HG02981 (cell line): ENCODE measurements at regions not wholly inside any gene's neighbourhood (a gene's known extent, or its start where the extent isn't known, plus 50 kb on each side); places are given as distances from the start of the nearest gene placed in this dataset.

Experiments
- ATAC-seq: cut with Tn5 transposase; IDR thresholded peaks from one replicate; pipeline ENCODE4 v1.9.1; 2021; ENCODE audit warnings: mild to moderate bottlenecking, moderate library complexity; ENCODE audit not compliant: unreplicated experiment

- no peak for ATAC-seq
These were observed 678.4 kb downstream of the MED13L start for GRCh38 chr12:115598871-115599811.

DNA sequence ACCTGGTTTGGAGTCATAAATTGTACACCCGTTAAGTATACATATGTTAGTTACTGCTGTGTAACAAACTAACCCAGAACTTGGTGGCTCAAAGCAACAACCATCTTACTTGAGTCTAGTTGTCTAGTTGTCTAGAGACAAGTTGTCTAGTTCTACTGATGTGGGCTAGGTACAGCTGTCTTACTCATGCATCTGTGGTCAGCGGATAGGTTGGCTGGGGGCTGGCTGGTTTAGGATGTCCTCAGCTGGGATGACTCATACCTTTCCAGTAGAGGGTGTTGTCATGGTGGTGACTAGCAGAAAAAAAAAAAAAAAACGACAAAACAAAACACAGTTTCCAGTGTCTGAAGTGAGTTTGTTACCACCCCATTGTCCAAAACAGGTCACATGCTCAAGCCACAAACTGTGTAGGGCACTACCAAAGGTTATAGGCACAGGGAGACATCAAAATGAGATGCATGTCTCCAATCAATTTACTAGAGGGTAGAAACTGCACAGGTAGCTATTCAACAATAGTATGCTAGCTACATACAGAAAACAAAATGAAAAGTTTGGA is 680.3 kb downstream of the MED13L start:
- ATAC-seq, result no peak

GRCh38 chr12:115588131-115588530 is 689.4 kb downstream of the MED13L start:
- no peak for ATAC-seq

DNA sequence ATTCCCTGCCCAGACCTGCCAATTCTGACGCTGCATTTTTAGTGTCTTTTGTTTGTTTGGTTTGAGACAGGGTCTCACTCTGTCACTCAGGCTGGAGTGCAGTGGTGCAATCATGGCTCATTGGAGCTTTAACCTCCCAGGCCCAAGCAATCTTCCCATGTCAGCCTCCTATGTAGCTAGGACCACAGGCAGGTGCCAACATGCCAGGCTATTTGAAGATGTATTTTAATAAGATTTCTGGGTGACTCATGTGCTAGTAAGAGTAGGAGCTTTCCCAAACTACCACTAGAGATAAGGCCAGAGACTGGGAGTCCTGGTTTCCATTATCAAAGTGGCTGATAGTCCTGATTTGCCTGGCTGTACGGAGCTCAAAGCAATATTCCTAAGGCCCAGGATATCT is 693.3 kb downstream of the MED13L start:
- ATAC-seq, result no peak

DNA sequence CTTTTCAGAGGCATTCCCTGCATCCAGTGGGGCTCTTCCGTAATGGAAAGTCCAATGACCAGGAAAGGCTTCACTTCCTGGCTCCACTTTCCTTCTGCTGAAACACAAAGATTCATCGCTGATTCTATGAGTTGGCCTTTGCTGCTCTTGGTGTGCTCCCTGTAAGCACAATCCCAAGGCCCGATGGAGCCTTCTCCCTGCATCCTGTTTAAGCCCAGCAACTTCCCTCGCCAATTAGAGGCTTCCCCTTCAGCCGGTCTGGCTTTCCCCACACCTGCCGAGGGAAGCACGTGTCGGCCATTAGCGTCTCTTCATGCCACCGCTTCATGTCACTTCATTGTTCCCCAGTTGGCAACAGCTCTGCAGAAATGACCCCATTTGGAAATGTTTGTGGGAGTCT is 693.9 kb downstream of the MED13L start:
- ATAC-seq, result no peak

- no peak for ATAC-seq
These were observed 700.1 kb downstream of the MED13L start for GRCh38 chr12:115577401-115577800.

DNA sequence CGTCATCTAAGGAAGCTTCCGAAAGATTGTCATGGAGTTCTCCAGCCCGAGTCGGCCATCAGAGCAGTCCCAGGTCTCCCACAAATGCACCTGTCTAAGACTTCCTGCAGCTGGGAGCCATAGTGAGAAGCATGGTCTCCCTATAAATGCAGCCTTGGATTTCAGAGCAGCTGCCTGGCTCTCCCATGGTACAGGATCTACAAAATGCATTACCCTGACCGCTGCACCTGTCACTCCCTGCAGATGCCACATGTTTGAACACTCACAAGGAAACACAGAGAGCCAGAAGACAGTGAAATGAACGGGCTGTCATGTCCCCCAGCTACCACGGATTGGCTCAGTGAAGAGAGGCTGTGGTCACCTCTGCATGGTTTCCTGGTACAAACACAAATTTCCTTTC is 702.7 kb downstream of the MED13L start:
- ATAC-seq, result no peak

GRCh38 chr12:115572440-115572839 is 705.1 kb downstream of the MED13L start:
- ATAC-seq, result peak; percentile 69

DNA sequence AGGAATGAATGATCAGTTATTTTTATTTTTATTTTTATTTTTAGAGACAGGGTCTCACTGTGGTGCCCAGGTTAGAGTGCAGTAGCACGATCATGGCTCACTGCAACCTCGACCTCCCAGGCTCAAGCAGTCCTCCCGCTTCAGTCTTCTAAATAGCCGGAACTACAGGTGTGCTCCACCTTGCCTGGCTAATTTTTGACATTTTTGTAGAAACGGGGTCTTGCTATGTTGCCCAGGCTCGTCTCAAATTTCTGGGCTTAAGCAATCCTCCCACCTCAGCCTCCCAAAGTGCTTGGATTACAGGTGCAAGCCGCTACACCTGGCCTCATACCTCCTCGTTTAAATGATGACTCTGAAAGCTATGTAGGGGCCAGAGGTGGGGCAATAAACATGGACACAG is 706.0 kb downstream of the MED13L start:
- ATAC-seq, result no peak

GRCh38 chr12:115571027-115571426 is 706.5 kb downstream of the MED13L start:
- ATAC-seq, result no peak

GRCh38 chr12:115570069-115570777 is 707.3 kb downstream of the MED13L start:
- ATAC-seq, result no peak

- no peak for ATAC-seq
These were observed 708.0 kb downstream of the MED13L start for GRCh38 chr12:115569345-115570068.

DNA sequence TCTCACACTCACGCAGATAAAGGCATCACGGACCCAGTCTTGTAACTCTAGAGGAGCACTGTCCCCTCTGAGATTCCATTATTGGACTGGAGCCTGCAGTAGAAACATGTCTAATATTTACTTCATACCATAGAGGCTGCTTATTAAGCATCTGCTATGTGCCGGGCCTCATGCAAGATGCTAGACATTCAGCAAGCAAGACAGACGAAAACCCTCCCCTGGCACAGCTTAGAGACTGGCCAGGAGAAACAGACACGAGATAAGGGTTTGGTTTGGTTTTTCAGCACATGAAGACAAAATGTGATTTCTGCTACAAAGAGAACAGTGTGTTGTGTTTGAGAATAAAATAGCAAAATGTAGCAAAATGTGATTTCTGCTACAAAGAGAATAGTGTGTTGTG is 719.2 kb downstream of the MED13L start:
- no peak for ATAC-seq

GRCh38 chr12:115553622-115554021 is 723.9 kb downstream of the MED13L start:
- no peak for ATAC-seq

- no peak for ATAC-seq
These were observed 734.2 kb downstream of the MED13L start for GRCh38 chr12:115543269-115543668.

DNA sequence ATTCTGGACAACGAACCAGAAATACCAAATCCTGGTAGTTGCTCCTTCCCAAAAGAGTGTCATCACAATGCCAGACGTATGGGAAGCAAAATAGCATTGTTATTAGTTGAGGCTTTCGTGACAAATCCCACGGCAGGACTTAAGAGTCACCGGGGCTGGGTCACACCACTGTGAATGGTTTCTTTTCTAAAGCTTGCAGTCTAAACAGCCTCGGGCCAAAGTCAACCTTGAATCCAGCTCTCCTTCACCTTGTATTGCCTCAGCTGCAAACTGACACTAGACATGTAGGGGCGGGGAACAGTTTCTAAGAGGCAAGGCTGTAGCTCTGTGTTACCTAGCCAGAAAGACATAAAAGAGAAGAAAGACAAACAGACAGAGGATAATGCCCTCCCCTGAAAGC is 734.8 kb downstream of the MED13L start:
- no peak for ATAC-seq

- no peak for ATAC-seq
These were observed 735.5 kb downstream of the MED13L start for GRCh38 chr12:115541891-115542421.

DNA sequence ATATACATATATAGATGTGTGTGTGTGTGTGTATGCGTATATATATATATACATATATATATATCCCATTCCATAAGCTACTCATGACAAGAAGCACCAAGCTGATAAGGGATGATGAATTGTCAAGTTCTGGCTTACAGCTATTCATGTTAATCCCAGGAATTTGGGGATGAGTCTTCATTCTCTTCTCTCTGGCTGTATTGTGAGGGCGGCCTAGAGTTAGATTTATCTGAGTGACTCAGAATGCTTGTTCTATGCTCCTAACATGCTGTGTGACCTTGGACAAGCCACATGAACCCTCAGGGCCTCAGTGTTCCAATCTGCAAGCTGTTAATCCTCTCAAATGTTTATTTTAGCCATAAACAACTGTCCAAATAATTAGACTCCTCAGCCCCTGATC is 749.0 kb downstream of the MED13L start:
- no peak for ATAC-seq

DNA sequence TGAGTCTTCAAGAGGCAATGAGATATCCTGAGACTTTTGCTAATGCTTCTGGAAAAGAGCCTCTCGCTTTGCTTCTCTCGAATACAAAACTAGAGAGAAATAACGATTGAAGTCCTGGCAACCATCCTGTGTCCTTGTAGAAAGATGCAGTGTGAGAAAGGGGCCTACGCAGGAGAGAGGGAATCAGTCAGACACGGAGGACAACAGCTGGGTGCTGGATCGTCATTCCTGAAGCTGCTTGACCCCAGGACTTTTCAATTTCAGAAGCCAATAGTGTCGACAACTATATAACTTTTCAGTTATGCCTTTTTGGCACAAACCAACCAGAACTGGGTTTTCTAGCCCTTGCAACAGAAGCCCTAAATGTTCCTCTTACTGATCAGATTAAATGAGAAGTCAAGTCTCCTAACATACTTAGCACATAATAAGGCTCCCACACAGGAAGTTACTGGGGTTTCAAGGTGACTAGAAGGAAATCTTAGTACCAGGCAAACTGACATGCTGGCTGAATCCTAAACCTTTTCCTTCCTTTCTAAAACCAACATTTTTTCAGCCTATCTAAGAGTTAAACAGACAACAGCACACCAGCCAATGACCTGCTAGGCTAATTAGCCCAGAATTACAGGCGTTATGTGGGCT is 755.6 kb downstream of the MED13L start:
- ATAC-seq, result no peak

GRCh38 chr12:115519887-115520286 is 757.6 kb downstream of the MED13L start:
- ATAC-seq, result no peak
